HL-60 (cell line): ENCODE measurements at regions not wholly inside any gene's neighbourhood (a gene's known extent, or its start where the extent isn't known, plus 50 kb on each side); places are given as distances from the start of the nearest gene placed in this dataset.

Experiments
- POLR2AphosphoS5 ChIP-seq: IDR thresholded peaks from 2 replicates; pipeline ENCODE4 v1.6.1; 2012; ENCODE audit warnings: low read depth
- SPI1 ChIP-seq: IDR thresholded peaks from 2 replicates; pipeline ENCODE4 v1.6.1; 2012; ENCODE audit warnings: low read depth, mild to moderate bottlenecking, borderline replicate concordance
- TF ChIP-seq, protein P1 (sequence below): IDR thresholded peaks from one replicate; pipeline ENCODE4 v1.5.1; 2011; ENCODE audit warnings: low read length, control low read depth, inconsistent platforms; ENCODE audit not compliant: insufficient read depth
- TF ChIP-seq, protein P2 (sequence below): IDR thresholded peaks from 2 replicates; pipeline ENCODE4 v1.6.1; 2012; ENCODE audit warnings: low read depth; ENCODE audit not compliant: insufficient replicate concordance

DNA sequence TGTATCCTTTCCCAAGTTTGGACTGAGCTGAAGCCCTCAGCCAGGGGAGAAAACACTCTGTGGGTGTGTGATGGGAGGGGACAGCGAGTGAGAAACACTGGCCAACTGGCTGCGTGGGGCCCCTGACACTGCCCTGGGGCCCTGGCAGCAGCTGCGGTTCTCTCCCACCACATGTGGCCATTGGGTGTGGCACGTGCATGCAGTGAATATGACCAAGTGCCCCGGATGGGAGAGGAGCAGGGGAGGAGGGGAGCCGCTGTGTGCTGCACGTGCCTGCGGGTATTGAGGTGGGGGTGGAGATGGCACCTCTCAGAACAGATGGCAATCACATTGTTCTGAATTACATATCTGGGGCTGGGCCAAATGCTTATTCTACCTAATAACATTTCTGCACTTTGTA is 242.4 kb upstream of the PCSK5 start:
- TF ChIP-seq, protein P1, sequence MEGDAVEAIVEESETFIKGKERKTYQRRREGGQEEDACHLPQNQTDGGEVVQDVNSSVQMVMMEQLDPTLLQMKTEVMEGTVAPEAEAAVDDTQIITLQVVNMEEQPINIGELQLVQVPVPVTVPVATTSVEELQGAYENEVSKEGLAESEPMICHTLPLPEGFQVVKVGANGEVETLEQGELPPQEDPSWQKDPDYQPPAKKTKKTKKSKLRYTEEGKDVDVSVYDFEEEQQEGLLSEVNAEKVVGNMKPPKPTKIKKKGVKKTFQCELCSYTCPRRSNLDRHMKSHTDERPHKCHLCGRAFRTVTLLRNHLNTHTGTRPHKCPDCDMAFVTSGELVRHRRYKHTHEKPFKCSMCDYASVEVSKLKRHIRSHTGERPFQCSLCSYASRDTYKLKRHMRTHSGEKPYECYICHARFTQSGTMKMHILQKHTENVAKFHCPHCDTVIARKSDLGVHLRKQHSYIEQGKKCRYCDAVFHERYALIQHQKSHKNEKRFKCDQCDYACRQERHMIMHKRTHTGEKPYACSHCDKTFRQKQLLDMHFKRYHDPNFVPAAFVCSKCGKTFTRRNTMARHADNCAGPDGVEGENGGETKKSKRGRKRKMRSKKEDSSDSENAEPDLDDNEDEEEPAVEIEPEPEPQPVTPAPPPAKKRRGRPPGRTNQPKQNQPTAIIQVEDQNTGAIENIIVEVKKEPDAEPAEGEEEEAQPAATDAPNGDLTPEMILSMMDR: no peak
- TF ChIP-seq, protein P2, sequence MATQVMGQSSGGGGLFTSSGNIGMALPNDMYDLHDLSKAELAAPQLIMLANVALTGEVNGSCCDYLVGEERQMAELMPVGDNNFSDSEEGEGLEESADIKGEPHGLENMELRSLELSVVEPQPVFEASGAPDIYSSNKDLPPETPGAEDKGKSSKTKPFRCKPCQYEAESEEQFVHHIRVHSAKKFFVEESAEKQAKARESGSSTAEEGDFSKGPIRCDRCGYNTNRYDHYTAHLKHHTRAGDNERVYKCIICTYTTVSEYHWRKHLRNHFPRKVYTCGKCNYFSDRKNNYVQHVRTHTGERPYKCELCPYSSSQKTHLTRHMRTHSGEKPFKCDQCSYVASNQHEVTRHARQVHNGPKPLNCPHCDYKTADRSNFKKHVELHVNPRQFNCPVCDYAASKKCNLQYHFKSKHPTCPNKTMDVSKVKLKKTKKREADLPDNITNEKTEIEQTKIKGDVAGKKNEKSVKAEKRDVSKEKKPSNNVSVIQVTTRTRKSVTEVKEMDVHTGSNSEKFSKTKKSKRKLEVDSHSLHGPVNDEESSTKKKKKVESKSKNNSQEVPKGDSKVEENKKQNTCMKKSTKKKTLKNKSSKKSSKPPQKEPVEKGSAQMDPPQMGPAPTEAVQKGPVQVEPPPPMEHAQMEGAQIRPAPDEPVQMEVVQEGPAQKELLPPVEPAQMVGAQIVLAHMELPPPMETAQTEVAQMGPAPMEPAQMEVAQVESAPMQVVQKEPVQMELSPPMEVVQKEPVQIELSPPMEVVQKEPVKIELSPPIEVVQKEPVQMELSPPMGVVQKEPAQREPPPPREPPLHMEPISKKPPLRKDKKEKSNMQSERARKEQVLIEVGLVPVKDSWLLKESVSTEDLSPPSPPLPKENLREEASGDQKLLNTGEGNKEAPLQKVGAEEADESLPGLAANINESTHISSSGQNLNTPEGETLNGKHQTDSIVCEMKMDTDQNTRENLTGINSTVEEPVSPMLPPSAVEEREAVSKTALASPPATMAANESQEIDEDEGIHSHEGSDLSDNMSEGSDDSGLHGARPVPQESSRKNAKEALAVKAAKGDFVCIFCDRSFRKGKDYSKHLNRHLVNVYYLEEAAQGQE: no peak
- TF ChIP-seq POLR2AphosphoS5 (no peak), SPI1 (no peak)
